GM21447 (cell line): ENCODE measurements at regions not wholly inside any gene's neighbourhood (a gene's known extent, or its start where the extent isn't known, plus 50 kb on each side); places are given as distances from the start of the nearest gene placed in this dataset.
"Not testable (repeated sequence)": the region's sequence is repeated elsewhere in the genome, so short reads cannot be mapped to it uniquely, and the experiment has no call there.

Source experiments
- ATAC-seq: cut with Tn5 transposase; IDR thresholded peaks from one replicate; pipeline ENCODE4 v1.9.1; 2021; ENCODE audit not compliant: unreplicated experiment

DNA sequence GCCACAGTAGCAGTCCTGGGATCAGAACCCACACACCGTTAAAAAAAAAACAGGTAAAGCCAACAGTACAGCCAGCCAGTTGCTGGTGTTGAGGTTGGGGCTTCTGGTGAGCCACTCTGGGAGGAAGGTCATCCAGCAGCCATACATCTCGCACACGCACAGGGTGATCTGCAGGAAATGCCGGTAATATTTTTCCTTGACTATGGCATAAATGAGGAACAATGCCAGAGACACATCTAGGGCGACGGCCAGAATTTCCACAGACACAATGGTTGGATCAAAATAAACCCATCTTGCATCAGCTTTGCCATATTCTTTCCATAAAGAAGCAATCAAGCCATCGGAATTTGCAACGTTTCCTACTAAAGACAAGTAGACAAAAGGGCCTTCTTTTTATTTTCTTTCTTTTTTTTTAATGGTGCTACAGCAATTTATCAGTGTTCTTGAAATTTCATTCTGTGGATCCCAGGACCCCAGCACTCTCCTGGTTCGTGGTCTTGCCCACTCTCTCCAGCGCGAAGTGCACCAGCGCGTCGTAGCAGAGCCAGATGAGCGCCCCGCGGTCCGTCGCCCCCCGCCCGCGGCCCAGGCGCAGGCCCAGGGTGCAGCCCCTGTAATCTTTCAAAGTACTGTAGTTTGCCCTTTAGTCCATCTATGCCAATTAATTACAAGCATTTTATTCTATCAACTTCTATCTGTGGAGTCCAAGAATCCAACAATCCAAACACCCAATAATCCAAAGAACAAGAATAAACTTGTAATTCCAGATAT is 861.0 kb downstream of the CDH11 start:
- ATAC-seq: not testable (repeated sequence)

DNA sequence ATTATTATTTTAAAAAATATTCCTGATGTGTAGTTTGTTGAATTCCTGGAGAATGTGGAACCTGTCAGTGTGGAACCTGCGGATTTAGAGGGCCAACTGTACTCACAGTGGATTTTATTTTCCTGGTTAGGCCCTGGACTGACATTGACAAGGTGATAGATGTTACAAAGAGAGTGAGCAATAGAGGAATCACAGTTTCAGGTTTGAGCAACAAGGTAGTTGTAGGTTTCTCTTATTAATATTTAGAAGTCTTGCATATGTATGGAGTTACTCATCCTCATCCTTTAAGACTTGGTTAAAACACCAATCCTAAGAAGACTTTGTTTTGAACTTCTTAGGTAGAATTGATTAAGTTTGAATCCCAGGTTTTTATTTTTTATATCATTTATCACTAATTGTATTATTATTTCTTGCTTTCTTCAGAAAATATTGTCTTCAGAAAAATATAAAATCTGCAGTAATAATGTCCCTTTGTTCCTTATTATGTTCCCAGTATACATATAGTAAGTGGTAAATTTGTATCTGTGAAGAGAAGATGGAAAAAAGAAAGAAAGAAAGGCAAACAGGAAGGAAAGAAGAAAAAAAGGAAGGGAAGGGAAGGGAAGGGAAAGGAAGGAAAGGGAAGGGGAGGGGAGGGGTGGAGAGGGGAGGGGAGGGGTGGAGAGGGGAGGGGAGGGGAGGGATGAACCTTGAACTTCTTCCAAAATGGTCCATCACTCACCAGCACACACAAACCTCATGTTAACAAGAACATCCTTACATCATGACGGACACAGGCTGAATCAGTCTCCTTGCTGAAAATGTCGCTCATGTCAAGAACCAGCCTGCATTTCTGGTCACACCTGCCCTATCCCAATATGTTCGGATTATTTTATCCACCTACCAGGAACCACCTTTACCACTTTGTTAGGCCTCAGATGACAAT is 867.2 kb downstream of the CDH11 start:
- ATAC-seq: no peak

DNA sequence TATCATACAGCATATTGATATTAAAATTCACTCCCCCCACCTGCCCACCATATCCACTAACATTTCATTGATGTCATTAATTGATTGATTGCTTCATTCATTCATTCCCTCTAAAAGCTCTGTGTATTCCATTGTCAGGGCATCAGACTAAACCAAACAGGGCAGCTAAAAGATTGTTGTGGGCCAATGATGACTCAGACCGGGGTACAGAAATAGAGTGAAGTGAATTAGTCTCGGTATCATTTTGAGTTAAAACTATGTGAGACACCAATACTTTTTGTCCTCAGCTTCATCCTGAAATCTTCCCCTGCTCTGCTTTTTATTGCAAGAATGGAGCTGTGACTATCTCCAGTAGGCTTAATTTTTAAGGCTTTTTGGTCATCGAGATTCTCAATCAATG is 868.3 kb downstream of the CDH11 start:
- ATAC-seq: no peak

DNA sequence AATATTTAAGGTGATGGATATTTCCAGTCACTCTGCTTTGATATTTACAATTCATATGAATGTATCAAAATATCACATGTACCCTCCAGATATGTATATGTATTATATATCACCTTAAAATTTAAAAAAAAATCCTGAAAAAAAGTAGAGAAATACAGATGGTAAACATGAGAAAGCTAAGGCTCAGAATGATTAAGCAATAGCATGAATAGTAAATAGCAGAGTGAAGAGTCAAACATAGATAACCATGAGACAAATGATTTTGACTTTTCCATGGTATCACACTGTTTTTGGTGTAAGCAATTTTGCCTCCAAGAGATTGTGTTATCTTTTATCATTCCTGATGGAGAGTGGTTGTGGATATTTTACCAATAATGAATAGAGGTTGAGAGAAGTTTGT is 868.8 kb downstream of the CDH11 start:
- no peak for ATAC-seq

DNA sequence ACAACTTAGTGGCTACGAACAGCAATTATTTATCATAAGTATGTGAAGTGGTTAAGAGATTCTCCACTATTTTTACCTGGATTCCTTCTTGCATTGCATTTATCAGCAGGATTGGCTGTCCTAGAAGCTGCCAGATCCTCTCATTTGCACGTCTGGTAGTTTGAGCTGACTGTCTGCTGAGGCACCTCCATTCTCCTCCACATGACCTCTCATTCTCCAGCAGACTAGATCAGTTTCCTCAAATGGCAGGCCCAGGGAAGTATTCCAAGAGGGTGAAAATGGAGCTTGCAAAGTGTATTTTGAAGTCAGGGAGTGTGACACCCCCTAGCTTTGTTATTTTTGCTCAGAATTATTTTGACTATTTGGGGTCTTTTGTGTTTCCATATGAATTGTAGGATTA is 870.1 kb downstream of the CDH11 start:
- no peak for ATAC-seq

DNA sequence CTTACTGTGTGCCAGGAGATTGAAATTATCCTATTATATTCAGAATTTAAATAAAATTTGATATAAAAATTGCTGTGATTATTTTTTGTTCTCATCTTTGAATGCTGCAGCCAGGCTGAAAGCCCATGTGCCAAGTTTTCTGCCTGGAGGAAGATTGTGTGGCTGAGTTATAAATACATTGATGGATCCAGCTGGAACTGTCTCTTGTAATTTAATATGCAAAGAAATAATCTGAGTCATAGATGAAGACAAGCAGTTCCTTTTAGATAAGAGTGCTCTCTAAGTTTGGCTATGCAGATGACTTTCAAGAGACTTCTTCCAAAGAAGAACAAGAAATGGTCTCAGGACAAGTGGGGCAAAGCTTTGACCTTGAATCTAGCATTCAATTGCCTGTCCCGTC is 871.0 kb downstream of the CDH11 start:
- no peak for ATAC-seq

DNA sequence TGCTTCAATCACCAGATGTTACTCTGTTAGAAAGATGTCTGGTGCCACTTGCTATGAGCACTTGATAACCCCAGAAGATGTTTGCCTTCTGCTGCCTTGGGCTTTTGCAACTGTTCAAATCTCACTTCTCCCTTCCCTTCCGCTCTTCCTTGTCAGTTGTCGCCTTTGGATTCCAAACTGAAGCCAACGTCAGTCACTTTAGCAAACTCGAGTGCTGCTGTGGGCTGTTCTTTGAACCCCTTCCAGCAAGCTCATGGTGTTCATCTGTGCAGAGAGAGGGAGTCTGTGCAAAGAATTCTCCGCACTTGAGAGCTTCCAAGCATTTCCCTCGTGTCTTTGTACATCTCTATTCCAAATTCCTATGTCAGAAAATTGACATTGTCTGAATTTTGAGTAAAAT is 879.4 kb downstream of the CDH11 start:
- ATAC-seq: no peak

DNA sequence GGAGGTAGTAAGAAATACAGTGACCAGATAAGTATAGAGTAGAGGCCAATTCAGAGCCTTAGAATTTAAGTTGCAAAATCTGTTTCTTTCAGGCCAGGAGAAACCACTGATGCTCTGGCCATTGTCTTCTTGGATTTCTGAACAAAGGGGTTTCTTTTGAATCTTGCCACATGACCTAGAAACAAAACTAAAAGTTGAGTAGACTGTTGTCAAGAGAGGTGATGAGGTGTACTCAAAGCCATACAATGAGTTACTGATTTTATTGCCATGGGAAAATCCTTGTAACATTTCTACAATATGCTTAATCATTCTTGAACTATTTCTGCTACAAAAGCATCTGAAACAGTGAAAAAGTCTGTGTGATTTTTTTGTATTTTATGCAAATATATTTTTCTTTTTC is 881.3 kb downstream of the CDH11 start:
- ATAC-seq: no peak

DNA sequence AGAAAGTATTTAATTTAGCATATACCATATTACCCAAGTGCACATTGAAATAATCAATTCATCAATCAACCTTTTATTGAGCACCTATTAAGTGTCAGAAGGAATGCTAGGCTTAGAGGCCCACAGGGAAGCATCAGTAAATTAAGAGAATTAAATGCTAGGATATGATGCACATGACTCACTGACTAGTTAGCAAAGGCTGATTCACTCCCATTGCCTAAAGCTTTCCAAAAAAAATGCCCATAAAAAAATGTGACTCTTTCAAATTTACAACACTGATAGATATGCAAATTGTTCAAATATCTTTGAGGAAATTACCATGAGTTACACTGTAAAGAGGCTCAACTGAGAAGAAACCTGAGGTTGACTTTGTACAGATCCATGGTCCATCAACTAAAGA is 883.3 kb downstream of the CDH11 start:
- no peak for ATAC-seq

DNA sequence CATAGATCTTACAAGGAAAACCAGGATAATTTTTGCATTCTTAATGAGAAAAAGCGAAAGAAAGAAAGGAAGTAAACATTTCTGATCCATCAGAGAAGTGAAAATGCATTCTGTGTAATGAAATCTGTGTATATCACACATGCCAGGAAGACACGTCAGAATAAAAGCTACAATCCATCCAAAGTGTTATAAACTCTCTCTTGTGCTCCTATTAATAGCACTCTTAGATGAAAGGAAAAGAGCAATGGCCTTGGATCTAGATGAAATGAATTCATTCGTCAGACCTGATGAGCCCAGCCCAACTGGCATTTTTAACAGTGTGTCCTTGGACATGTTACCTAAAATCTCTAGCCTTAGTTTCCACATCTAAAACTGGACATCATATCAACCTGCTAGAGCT is 885.5 kb downstream of the CDH11 start:
- no peak for ATAC-seq

DNA sequence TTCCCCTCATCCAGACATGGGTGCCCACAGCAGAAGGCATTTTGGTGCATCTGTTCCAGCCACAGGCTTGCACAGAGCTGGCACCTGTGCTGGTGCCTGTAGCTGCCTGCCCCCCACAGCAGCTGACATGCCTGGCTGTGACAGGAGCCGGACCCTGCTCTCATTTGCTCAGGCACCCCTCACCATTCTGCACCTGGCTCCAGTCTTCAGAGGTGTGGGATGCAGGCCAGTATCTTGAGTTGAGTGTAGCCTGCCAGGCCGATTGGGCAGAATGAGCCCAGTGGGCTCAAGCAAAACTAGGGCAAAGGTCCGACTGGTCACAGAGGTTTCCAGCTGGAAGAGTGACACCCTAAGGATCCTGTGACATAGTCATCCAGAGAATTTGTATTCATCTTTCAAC is 887.7 kb downstream of the CDH11 start:
- ATAC-seq: no peak

DNA sequence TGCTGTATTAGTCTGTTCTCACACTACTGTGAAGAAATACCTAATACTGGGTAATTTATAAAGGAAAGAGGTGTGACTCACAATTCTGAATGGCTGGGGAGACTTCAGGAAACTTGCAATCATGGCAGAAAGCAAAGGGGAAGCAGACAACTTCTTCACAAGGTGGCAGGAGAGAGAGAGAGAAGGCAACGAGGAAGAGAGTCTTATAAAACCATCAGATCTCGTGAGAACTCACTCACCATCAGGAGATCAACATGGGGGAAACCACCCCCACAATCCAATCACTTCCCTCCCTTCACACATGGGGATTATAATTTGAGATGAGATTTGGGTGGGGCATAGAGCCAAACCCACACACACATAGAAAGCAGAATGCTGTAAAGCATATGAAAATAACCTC is 896.2 kb downstream of the CDH11 start:
- no peak for ATAC-seq

DNA sequence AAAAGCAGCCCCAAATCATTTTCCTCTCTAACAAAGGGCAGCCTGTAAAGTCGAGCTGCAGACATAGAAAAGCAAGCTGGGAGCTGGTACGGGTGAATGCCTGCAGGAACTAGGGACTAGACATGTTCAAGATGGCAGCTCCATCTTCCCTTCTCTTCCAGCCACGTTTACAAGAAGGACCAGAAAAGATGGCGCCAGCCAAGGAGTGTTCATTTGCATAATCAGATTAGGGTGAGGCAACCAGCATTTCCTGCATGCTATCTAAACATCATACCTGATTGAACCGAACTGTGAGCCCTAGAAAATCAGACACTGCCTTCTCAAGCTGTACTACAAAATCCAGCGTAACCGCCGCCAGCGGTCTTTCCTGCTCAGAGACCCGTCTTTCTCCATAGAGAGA is 896.8 kb downstream of the CDH11 start:
- no peak for ATAC-seq

DNA sequence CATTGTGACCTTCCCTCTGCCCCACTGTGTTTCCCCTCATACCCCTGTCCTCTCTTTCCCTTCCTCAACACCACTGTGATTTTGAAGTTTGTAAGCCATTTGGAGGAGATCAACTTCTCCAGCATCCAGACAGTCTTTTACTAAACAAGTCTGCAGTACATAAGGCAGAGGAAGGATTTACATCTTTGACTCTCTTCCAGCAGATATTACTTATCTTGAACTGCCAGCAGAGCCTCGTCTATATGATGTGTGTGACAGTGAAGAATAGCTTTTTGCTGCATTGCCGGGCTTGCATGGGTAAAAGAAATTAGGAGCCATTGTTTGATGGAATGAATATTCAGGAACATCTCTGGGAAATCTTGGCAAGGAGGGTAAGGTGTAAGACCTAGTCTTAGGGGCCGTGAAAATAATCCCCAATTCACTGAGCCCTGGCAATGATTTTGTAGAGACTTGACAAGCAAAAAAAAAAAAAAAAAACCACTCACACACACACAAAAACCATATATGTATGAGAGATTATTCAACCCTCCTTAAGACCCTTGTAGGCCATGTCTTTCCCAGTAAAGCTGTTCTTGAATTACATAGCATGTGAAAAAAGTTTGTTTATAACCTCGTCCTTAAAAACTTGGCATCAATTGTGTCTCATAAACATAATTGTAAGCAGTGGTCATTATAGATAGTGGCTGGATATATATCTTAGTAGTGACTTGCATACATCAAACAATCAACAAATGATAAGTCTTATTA is 903.9 kb downstream of the CDH11 start:
- ATAC-seq: no peak

DNA sequence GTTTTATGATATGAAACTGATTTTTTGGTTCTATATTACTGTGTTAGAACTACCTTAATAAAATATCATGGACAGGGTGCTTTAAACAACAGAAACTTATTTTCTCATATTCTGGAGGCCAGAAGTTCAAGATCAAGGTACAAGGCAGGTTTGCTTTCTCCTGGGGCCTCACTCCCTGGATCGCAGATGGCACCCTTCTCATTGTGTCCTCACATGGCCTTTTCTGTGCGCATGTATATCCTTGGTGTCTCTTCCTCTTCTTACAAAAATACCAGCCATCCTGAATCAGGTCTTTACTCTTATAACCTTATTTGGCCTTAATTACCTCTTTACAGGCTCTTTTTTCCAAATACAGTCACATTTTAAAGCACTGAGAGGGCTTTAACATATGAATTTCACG is 906.1 kb downstream of the CDH11 start:
- no peak for ATAC-seq

DNA sequence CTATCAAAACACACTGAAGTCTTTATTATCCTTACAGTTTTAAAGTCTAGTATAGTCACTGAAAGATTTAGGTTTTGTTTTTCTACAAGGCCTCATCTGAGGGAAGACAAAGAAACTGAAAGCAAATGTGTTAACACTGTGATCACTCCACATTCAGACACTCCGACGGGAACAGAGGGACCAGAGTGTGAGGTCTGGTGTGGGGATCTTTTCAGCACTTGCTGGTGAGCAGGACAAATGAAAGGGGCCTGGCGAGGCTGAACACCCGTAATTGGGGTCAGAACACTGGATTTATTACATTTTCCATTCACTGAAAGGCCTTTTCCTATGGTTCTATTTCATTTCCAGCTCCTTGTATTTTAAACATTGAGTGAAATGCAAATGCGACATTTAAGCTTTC is 910.5 kb downstream of the CDH11 start:
- no peak for ATAC-seq

DNA sequence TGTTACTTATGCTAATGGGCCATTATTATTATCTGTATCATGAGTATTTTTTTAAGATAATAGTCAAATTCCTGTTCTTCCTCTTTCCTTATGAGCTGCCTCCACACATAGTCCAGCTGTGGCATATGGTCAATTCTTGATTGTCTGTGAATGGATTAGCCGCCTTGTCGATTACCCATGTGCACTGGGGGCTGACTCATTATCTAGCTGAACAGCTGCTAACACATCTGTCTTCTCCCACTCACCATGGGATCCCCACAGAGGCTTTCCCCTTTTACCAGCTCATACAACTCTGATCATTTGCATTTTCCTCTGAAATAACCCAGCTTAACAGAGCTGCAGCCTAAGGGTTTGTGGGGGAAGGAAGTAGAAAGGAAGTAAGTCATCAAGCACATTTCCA is 915.0 kb downstream of the CDH11 start:
- no peak for ATAC-seq

DNA sequence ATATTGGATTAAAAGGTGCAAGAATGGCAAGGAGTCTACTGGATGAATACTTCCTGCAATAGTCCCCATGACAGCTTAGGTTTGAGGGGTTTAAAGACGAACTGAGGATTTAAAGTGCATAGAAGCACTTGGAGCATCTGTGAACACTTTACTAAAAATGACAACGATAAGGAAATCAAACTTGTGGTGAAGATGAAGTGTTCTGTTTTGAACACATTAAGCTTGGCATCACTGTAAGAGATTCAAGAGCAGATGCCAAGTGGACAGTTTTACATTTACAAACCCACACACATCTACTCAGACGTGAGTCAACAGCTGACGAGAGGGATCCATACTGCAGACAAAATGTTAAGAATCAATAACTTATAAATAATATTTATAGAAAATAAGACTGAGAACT is 918.7 kb downstream of the CDH11 start:
- ATAC-seq: no peak

DNA sequence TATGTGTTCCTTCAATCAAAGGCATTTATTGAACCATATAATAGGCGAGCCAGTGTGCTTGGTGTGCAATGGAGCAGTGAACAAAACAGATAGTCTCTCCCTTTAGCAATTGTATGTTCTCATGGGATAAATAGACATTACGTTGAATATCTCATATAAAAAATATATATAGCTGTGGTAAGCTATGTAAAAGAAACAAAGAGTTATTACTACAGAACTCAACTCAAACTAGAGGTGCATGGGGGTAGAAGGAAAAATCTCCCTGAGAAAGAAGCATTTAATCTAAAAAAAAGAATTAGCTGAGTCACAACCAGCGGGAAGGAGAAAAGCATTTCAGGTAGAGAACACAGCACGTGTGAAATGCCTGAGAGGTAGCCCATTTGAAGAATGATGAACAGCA is 919.3 kb downstream of the CDH11 start:
- ATAC-seq: no peak

DNA sequence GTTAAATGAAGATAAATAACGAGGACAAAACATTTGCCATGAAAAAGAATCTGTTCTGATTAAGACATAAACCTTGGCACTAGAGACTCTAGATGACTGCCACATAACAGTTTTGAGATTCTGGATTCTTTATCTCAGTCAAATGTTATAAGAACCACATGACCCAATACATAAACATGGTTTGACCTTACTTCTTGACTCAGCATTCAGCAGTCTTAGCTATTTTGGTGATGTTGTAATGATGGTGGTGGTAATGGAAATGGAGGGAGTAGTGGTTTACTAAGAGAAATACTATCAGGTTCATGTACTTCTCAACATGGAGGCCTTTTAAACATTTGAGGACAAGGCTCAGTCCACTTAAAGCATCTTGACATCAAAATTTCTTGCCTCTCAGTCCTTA is 925.4 kb downstream of the CDH11 start:
- ATAC-seq: no peak

DNA sequence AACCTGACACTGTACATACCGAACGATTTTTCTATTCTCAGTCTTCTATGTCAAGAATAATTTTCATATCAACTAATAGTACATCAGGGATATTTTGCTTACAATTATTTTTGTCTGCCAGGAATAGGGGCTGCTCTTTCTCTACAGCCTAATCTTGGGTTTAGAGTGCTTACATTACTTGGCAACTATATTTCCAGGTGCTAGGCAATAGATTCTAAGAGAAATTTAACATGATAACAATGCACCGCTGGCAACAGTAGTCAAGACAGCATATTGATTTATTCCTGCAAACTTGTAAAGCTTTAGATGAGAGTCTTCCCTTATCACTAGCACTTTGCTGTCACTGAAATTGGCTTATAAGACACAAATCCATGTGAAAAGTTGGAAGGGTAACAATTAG is 935.9 kb downstream of the CDH11 start:
- no peak for ATAC-seq

DNA sequence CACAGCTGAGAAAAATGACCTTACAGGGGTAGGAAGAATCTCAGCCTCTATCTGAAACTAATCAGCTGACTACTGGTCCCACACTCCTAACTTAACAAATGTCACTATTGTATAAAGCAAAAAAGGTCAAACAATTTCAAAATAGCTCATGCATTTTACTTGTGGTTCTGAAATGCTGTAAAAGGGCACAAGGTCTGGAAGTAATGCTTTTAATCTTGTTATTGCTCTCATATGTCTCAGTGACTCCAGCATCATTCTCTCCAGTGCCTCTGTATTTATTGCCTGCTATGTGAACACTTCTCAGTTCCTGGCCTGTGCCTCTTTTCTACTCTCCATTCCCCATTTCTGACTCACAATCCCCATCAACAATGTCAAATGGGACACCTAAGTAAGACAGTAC is 937.7 kb downstream of the CDH11 start:
- no peak for ATAC-seq
